ENCODE measurements at regions not wholly inside any gene's neighbourhood (a gene's known extent, or its start where the extent isn't known, plus 50 kb on each side); places are given as distances from the start of the nearest gene placed in this dataset.

DNA sequence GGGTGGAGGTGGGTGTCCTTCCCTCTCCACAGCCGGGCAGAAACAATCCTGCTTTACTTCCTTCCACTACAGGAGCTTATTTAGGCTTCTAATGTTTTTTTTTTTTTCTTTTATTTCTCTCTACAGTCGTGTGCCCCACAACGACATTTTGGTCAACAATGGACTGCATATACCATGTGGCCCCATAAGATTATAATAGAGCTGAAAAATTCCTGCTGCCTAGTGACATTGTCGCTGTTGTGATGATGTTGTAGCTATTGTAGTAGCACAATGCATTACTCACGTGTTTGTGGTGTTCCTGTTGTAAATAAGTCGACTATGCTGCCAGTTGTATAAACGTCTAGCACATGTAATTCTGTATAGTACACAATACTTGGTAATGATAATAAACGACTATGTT, 153.7 kb downstream of the IL20RB start:
- ChIA-PET CTCF (ENCODE audit: unreplicated experiment) (no interaction called here), POLR2A (interaction anchor here (0.6 to 0.9 kb wide), 2 partner anchors 186 to 1401 kb away, joined by 3 read pairs; no protein-coding TSS in a partner anchor)
- intact Hi-C loops (cut with micrococcal nuclease; ENCODE audit: unreplicated experiment) = no loop called here
- Histone ChIP-seq H3K4me2 (ENCODE audit: low read length) (no peak overlapping the region), H4K20me1 (ENCODE audit: insufficient read depth, low read length) (0 out of 2 replicates have a peak, but pooled peaks cover 6% of the 10 kb centered on the region), H3K9me2 (ENCODE audit: insufficient read depth, low read length) (no peaks in the 10 kb centered on the region), H3K27ac (ENCODE audit: low read depth, low read length, poor library complexity, severe bottlenecking) (no peak overlapping the region), H2AFZ (ENCODE audit: low read length) (no peak overlapping the region), H3K36me3 (ENCODE audit: insufficient read depth, low read length) (no peaks in the 10 kb centered on the region), H3K4me3 (ENCODE audit: low read depth, low read length, poor library complexity, severe bottlenecking) (no peak overlapping the region), H3K79me2 (ENCODE audit: insufficient read depth, low read depth, low read length) (no peaks in the 10 kb centered on the region), H3K9me3 (ENCODE audit: low read length) (no peaks in the 10 kb centered on the region), H3K4me1 (ENCODE audit: insufficient read depth, low read length, poor library complexity, severe bottlenecking) (no peaks in the 10 kb centered on the region)
- no TSS peak for BruUV-seq (replicated peaks)
- TF ChIP-seq, protein P1, sequence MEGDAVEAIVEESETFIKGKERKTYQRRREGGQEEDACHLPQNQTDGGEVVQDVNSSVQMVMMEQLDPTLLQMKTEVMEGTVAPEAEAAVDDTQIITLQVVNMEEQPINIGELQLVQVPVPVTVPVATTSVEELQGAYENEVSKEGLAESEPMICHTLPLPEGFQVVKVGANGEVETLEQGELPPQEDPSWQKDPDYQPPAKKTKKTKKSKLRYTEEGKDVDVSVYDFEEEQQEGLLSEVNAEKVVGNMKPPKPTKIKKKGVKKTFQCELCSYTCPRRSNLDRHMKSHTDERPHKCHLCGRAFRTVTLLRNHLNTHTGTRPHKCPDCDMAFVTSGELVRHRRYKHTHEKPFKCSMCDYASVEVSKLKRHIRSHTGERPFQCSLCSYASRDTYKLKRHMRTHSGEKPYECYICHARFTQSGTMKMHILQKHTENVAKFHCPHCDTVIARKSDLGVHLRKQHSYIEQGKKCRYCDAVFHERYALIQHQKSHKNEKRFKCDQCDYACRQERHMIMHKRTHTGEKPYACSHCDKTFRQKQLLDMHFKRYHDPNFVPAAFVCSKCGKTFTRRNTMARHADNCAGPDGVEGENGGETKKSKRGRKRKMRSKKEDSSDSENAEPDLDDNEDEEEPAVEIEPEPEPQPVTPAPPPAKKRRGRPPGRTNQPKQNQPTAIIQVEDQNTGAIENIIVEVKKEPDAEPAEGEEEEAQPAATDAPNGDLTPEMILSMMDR (conservative IDR thresholded peaks at IDR 0.05; ENCODE audit: low read length) = no peak
- TF ChIP-seq EZH2phosphoT487 (IDR thresholded peaks at IDR 0.05; ENCODE audit: borderline replicate concordance, low read depth, low read length) = no peak
- DNase-seq (ENCODE audit: low spot score) = no peak

DNA sequence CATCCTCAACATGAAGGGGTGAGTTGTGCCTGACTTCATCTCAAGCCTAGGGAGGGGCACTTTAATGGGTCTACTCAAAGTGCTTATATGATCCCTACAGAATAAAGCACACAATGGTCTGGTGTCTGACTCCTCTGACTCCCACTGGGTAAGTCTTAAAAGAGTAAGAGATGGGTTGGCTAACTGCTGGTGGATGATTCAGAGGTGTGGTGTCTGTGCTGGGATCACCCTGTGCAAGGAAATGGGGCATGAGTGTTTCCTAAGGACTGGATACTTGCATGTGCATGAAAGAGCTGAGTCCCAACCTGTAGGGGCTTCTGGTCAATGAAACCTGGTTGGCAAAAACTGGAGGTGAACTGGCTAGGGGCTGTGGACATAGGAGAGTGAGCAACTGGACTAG, 158.8 kb downstream of the IL20RB start:
- Histone ChIP-seq H3K36me3 (ENCODE audit: insufficient read depth, low read length) (no peaks in the 10 kb centered on the region), H3K27ac (ENCODE audit: low read depth, low read length, poor library complexity, severe bottlenecking) (no peak overlapping the region), H2AFZ (ENCODE audit: low read length) (no peak overlapping the region), H3K4me3 (ENCODE audit: low read depth, low read length, poor library complexity, severe bottlenecking) (no peak overlapping the region), H3K4me2 (ENCODE audit: low read length) (no peak overlapping the region), H3K4me1 (ENCODE audit: insufficient read depth, low read length, poor library complexity, severe bottlenecking) (no peaks in the 10 kb centered on the region), H3K9me3 (ENCODE audit: low read length) (no peaks in the 10 kb centered on the region), H4K20me1 (ENCODE audit: insufficient read depth, low read length) (no peaks in the 10 kb centered on the region), H3K9me2 (ENCODE audit: insufficient read depth, low read length) (no peaks in the 10 kb centered on the region), H3K79me2 (ENCODE audit: insufficient read depth, low read depth, low read length) (no peaks in the 10 kb centered on the region)
- no peak for DNase-seq (ENCODE audit: low spot score)
- no TSS peak for BruUV-seq (replicated peaks)
- ChIA-PET POLR2A (no interaction called here), CTCF (ENCODE audit: unreplicated experiment) (no interaction called here)
- intact Hi-C loops (cut with micrococcal nuclease; ENCODE audit: unreplicated experiment) = no loop called here
- no peak for TF ChIP-seq EZH2phosphoT487 (IDR thresholded peaks at IDR 0.05; ENCODE audit: borderline replicate concordance, low read depth, low read length)
- TF ChIP-seq, protein P1 (conservative IDR thresholded peaks at IDR 0.05; ENCODE audit: low read length) = no peak

DNA sequence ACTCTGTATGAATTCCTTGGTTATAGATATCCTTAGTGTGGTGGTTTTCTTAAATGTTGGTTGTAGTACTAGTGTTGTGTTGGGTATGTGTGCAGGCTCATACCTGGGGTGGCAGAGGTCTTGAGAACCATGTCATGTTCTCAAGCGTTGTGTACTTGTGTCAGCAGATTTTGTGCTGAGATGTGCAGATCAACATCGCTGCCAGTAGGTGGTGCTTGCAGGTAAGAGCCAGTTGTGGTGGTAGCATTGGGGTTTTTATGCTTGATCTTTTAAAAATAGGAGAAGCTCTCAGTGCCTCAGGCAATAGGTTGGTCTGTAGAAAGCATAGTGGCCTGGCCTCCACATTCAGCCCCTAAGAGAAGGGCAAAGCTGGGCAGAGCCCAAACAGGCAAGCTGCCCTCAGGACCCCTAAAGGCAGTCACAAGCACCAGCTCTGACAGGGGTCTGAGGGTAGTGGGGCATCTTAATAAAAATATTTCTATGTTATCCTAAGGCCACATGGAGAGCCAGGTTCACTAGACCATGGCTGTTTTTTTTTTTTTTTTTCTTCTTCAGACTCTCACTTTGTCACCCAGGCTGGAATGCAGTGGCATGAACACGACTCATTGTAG, 164.0 kb downstream of the IL20RB start:
- peak; percentile 46 for DNase-seq (ENCODE audit: low spot score)
- no peaks in the 10 kb centered on the region for H3K79me2 ChIP-seq (ENCODE audit: insufficient read depth, low read depth, low read length)
- no peaks in the 10 kb centered on the region for H4K20me1 ChIP-seq (ENCODE audit: insufficient read depth, low read length)
- H2AFZ ChIP-seq (ENCODE audit: low read length) = no peak overlapping the region
- no peaks in the 10 kb centered on the region for H3K4me1 ChIP-seq (ENCODE audit: insufficient read depth, low read length, poor library complexity, severe bottlenecking)
- H3K4me2 ChIP-seq (ENCODE audit: low read length) = no peak overlapping the region
- POLR2A ChIA-PET = interaction anchor here (0.6 kb wide), 1 partner anchor 572 kb away, joined by 4 read pairs; no protein-coding TSS in a partner anchor
- no TSS peak for BruUV-seq (replicated peaks)
- TF ChIP-seq EZH2phosphoT487 (IDR thresholded peaks at IDR 0.05; ENCODE audit: borderline replicate concordance, low read depth, low read length) = no peak
- TF ChIP-seq, protein P1 (conservative IDR thresholded peaks at IDR 0.05; ENCODE audit: low read length) = peak; percentile 81
- no peaks in the 10 kb centered on the region for H3K9me3 ChIP-seq (ENCODE audit: low read length)
- CTCF ChIA-PET (ENCODE audit: unreplicated experiment) = interaction anchor here (0.5 kb wide), 1 partner anchor 11 kb away, joined by 3 read pairs; no protein-coding TSS in a partner anchor
- no peaks in the 10 kb centered on the region for H3K36me3 ChIP-seq (ENCODE audit: insufficient read depth, low read length)
- H3K27ac ChIP-seq (ENCODE audit: low read depth, low read length, poor library complexity, severe bottlenecking) = no peak overlapping the region
- H3K4me3 ChIP-seq (ENCODE audit: low read depth, low read length, poor library complexity, severe bottlenecking) = no peak overlapping the region
- intact Hi-C loops (cut with micrococcal nuclease; ENCODE audit: unreplicated experiment) = no loop called here
- H3K9me2 ChIP-seq (ENCODE audit: insufficient read depth, low read length) = no peaks in the 10 kb centered on the region
